GM19351 (cell line): ENCODE measurements at regions not wholly inside any gene's neighbourhood (a gene's known extent, or its start where the extent isn't known, plus 50 kb on each side); places are given as distances from the start of the nearest gene placed in this dataset.
"Not testable (repeated sequence)": the region's sequence is repeated elsewhere in the genome, so short reads cannot be mapped to it uniquely, and the experiment has no call there.

ENCODE experiments used
- ATAC-seq: cut with Tn5 transposase; IDR thresholded peaks from one replicate; pipeline ENCODE4 v1.9.1; 2021; ENCODE audit warnings: mild to moderate bottlenecking, moderate library complexity; ENCODE audit not compliant: unreplicated experiment

- ATAC-seq, result no peak
These were observed 965.1 kb downstream of the CCSER2 start for GRCh38 chr10:85293483-85293882.

DNA sequence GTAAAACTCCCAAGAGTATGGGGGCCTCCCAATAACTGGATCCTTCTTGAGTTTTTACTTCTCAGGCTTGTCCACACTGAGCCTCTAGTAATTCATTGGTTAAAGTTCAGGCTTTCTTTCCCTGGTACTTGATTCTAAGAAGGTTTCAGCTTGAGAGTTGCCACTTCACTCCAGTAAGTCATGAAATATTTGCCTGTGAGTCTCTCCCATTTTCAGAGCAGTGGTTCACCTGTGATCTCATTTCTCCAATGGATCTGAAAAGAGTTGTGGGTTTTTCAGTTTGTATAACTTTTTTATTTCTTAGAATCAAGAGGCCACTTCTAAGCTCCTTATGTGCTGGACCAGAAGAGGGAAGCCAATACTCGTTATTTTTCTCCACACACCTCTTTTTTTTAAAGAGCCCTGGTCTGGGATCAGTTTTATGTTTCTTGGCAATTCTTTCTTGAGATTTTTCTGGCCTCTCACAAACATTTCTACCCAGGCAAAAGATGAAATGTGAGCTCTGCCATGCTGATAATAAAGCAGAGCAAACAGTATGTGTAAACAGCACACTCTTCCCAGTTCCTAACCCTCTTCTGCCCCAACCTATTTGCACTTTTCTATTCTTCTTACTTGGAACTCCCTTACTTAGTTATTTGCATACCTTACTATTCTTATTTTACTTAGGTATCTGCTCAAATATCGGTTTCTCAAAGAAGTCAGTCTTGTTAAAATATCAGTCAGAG lies 983.4 kb downstream of the CCSER2 start:
- ATAC-seq, result no peak

GRCh38 chr10:85315657-85316056 lies 987.3 kb downstream of the CCSER2 start:
- no peak for ATAC-seq

- no peak for ATAC-seq
These were observed 987.9 kb downstream of the CCSER2 start for GRCh38 chr10:85316276-85316675.

- peak; percentile 64 for ATAC-seq
These were observed 989.4 kb downstream of the CCSER2 start for GRCh38 chr10:85317827-85318226.

- no peak for ATAC-seq
These were observed 990.7 kb downstream of the CCSER2 start for GRCh38 chr10:85318809-85319807.

DNA sequence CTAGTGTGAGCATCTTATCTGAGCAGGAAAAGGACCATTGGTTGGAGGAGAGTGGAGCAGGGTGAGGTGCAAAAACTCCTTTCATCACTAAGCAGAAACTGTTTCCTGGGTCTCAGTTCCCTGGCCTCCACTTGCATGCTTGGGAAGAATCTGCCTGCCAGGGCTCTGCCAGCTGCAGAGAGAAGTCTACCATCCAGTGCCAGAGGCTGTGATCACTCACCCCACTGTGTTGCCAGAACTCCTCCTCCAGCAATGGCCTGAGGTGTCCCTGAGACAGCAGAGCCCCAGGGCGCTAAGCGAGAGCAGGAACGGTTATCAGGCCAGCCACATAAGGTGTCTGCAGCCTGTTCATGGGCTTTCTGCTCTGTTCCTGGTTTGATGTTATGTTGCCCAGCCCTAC lies 991.4 kb downstream of the CCSER2 start:
- no peak for ATAC-seq

- ATAC-seq, result no peak
These were observed 1005.2 kb downstream of the CCSER2 start for GRCh38 chr10:85333594-85333993.

GRCh38 chr10:85362401-85362800 lies 1004.2 kb downstream of the GRID1 start:
- ATAC-seq, result no peak

GRCh38 chr10:85377029-85377806 lies 989.4 kb downstream of the GRID1 start:
- ATAC-seq, result no peak

DNA sequence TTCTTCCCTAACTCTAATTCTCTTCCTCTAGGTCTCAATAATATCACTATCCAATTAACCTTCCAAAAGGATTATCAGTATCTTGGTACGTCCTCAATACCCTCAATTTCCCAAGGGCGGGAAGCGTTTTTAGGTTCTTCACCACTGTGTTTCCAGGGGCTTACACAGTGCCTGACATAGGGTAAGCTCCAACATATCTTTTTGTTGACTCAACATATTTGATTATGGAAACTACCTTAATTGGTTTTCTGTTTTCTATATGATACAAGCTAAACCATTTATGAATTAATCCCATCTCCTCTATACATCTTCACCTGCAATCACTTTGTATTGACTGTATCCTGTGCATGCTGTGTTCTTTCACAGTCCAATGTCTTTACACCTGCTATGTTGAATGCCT lies 987.3 kb downstream of the GRID1 start:
- no peak for ATAC-seq

GRCh38 chr10:85400981-85401695 lies 965.5 kb downstream of the GRID1 start:
- ATAC-seq, result no peak

DNA sequence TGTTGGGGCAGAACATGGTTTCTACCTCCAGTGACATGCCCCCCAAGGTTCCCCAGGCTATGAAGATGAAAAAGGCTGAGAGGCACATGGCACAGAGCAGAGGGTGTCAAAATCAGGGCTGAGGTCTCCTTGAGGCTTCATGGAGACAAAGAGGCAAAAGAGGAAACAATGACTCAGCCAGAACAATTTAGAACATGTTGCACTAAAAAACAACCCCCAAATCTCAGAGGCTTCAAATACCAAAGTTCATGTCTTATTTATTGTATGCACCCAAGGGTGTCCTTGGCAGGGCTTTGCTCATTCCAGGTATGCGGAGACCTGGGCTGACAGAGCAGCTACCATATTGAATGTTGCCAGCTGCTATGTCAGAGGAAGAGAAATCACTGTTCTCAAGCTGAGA lies 964.1 kb downstream of the GRID1 start:
- no peak for ATAC-seq

GRCh38 chr10:85407088-85407487 lies 959.5 kb downstream of the GRID1 start:
- ATAC-seq, result no peak

DNA sequence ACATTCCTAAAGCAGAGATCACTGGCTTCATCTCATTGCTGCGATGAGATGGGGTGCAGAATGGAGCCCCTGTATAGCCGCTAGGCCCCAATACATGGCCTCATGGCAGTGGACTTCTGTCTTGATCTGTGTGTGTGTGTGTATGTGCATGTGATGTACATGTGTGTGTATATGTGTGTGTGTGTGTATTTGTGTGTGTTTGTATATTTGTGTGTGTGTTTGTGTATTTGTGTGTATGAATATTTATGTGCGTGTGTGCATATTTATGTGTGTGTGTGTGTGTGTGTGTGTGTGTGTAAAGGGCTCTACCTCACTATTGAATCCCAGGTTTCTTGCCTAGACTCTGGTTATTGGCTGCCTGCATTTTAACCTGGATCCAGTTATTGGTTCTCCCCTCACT lies 958.2 kb downstream of the GRID1 start:
- no peak for ATAC-seq

GRCh38 chr10:85410586-85410985 lies 956.0 kb downstream of the GRID1 start:
- not testable (repeated sequence) for ATAC-seq

GRCh38 chr10:85413570-85413969 lies 953.0 kb downstream of the GRID1 start:
- no peak for ATAC-seq

DNA sequence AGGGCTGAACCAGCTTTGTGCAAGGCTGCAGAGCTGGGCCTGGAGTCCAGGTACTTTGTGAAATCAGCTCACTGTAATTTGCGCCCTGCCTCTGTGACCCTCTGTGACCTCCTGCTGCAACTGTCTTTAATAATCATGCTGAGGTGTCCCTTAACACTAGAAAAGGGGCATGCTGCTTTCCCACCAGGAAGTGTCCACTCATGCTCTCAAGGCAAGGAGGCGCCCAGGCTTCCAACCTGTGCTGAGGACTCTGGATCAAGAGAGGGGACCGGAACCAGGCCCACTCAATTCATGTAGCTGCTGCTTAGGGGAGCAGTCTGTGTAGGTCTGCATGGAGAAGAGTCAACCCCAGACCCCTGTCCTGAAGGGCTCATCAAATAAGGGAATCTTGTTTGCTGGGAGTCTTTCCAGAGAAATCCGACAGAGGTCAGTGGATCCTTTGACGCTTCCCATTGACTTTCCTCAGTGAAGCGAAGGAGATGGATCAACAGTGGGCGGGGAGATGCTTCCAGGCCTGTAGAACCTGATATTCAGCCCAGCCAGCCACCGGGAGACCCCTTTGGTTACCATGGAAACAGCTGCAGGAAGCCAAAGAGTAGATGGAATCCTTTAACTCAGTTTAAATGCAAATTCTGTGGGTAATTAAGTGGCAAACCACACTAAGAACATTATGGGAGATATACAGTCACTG lies 945.9 kb downstream of the GRID1 start:
- ATAC-seq, result no peak

DNA sequence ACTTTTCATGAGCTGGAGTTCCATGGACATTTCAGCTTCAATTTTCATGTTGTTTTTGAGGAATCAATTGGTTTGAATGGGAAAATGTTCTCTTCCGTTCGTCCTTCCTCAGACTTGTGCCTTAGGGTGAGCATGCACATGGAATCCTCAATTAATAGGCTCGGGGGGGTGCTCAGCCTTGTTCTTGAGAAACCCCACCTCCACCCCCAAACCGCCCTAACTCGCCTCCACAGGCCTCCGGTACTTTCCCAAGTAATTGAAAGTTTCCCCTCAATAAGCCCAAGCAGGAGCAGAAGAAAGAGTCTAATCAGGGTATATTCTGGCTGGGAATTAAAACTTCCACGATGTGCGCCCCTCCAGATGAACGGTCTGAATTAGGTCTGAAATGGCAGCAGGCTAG lies 945.2 kb downstream of the GRID1 start:
- ATAC-seq, result no peak

DNA sequence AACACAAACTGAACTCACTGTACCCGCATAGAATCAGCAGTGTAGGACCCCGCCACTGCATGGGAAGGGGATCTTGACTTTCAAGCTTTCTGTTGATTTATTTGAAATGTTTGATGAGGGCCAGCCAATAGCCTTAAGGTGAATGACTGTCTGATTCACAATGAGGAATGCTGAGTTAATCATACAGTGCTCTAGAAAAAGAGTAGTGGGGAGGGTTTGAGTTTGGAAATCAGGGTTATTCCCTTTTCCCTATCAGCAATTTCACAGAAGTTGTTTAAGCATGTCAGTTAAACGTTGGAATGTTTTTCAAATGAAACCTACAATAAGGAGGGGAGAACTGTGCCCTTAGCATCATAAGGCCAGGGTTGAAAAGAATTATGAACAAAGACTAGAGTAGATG lies 937.5 kb downstream of the GRID1 start:
- no peak for ATAC-seq
